Neural progenitor cell (in vitro differentiated cells): ENCODE measurements at regions not wholly inside any gene's neighbourhood (a gene's known extent, or its start where the extent isn't known, plus 50 kb on each side); places are given as distances from the start of the nearest gene placed in this dataset.

Source experiments
- CTCF ChIP-seq: fragments of 200-600 bp; sonication (generic); IDR thresholded peaks from 2 replicates; pipeline ENCODE4 v1.5.1; 2017; ENCODE audit warnings: antibody characterized with exemption, mild to moderate bottlenecking
- EZH2 ChIP-seq: fragments of 200-600 bp; sonication (generic); IDR thresholded peaks from 2 replicates; pipeline ENCODE4 v1.6.1; 2017; ENCODE audit warnings: antibody characterized with exemption, mild to moderate bottlenecking, moderate library complexity
- EZH2phosphoT487 ChIP-seq: fragments of 200-600 bp; sonication (generic); IDR thresholded peaks from 2 replicates; pipeline ENCODE4 v1.6.1; 2017; ENCODE audit warnings: antibody characterized with exemption

- TF ChIP-seq CTCF: no peak
- no peak for TF ChIP-seq EZH2
- TF ChIP-seq EZH2phosphoT487: no peak
Observed at GRCh38 chr16:85163278-85164112, 51.2 kb upstream of the CIBAR2 start.
